Activated B cell treated with CpG ODN at 0.5 μM for 24 hours (primary cell): ENCODE measurements at regions not wholly inside any gene's neighbourhood (a gene's known extent, or its start where the extent isn't known, plus 50 kb on each side); places are given as distances from the start of the nearest gene placed in this dataset.

ENCODE experiments used
- ATAC-seq: fragments of 200-7000 bp; cut with Tn5 transposase; one replicate; pipeline ENCODE4 v1.10.0; 2021; ENCODE audit warnings: low read depth, mild to moderate bottlenecking, moderate library complexity
- CTCF ChIA-PET: fragments of 350-600 bp; sonication (Branson Sonifier 250); formaldehyde crosslinking; loops from one replicate; lab custom pipeline; 2021; ENCODE audit warnings: antibody characterized with exemption; lab: Charles Lee
- POLR2A ChIA-PET: fragments of 350-600 bp; sonication (Branson Sonifier 250); formaldehyde crosslinking; loops from one replicate; lab custom pipeline; 2021; ENCODE audit warnings: antibody characterized with exemption; lab: Charles Lee
- DNase-seq: peaks from one replicate; pipeline ENCODE4 v3.0.0; 2022
- H3K27ac Mint-ChIP-seq: one replicate; pipeline ENCODE4 v1.8.0; 2020; ENCODE audit warnings: mixed read lengths
- H3K27me3 Mint-ChIP-seq: one replicate; pipeline ENCODE4 v1.8.0; 2021; ENCODE audit warnings: mixed read lengths
- H3K36me3 Mint-ChIP-seq: one replicate; pipeline ENCODE4 v1.8.0; 2021; ENCODE audit warnings: low read depth, mixed read lengths
- H3K4me1 Mint-ChIP-seq: one replicate; pipeline ENCODE4 v1.8.0; 2021; ENCODE audit warnings: mixed read lengths
- H3K4me3 Mint-ChIP-seq: one replicate; pipeline ENCODE4 v1.8.0; 2020; ENCODE audit warnings: mild to moderate bottlenecking, mixed read lengths
- H3K9me3 Mint-ChIP-seq: one replicate; pipeline ENCODE4 v1.8.0; 2020; ENCODE audit warnings: mixed read lengths
- CTCF ChIP-seq: fragments of 200-600 bp; IDR thresholded peaks from one replicate; pipeline ENCODE4 v1.8.0; 2022; ENCODE audit warnings: antibody characterized with exemption, mild to moderate bottlenecking
- intact Hi-C: fragments of 100-400 bp; cut with micrococcal nuclease; formaldehyde crosslinking; loops from one replicate; pipeline ENCODE4 v1.15.1; 2024

GRCh38 chr2:10252661-10253060, 50.0 kb upstream of the HPCAL1 start:
- Mint-ChIP-seq H3K36me3 (no peaks in the 10 kb centered on the region), H3K27me3 (peaks cover 2% of the 10 kb centered on the region), H3K9me3 (peaks cover 13% of the 10 kb centered on the region), H3K27ac (no peak overlapping the region), H3K4me3 (no peak overlapping the region), H3K4me1 (peaks cover 5% of the 10 kb centered on the region)
- ChIA-PET POLR2A (no interaction called here), CTCF (no interaction called here)
- intact Hi-C loops: no loop called here
- ATAC-seq (no peak), DNase-seq (no peak)
- TF ChIP-seq CTCF: no peak
